ENCODE measurements at regions not wholly inside any gene's neighbourhood (a gene's known extent, or its start where the extent isn't known, plus 50 kb on each side); places are given as distances from the start of the nearest gene placed in this dataset.

- H3K4me3 Mint-ChIP-seq, result no peak overlapping the region
- no peak overlapping the region for H3K27ac Mint-ChIP-seq
- H3K36me3 Mint-ChIP-seq, result no peaks in the 10 kb centered on the region
- H3K9me3 Mint-ChIP-seq (ENCODE audit: low read depth), result no peaks in the 10 kb centered on the region
- peaks cover 11% of the 10 kb centered on the region for H3K27me3 Mint-ChIP-seq
- peaks cover 3% of the 10 kb centered on the region for H3K4me1 Mint-ChIP-seq (ENCODE audit: low read depth)
Observed at GRCh38 chr10:131747251-131747650, 153.6 kb upstream of the PPP2R2D start.

DNA sequence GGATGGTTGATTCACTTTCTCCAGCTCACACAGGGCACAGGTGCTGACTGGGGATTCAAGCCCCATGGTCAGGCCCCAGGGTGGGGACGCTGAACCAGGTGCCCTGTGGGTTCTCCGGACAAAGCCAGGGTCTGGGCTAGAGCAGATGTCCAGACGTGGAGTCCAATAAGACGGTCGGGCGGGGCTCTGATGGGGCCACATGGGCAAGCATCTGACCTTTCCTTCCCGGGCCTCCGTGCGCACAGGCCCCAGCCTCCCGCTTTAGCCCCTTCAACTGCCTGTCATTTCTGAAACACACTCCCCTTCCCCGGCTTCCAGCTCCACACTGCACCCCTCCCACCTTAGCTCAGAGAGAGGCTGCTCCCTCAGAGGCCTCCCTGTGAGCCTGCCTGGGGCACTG lies 153.0 kb upstream of the PPP2R2D start:
- H3K27ac Mint-ChIP-seq, result no peak overlapping the region
- H3K9me3 Mint-ChIP-seq (ENCODE audit: low read depth), result no peaks in the 10 kb centered on the region
- no peak overlapping the region for H3K4me3 Mint-ChIP-seq
- no peaks in the 10 kb centered on the region for H3K36me3 Mint-ChIP-seq
- H3K27me3 Mint-ChIP-seq, result peaks cover 11% of the 10 kb centered on the region
- peaks cover 3% of the 10 kb centered on the region for H3K4me1 Mint-ChIP-seq (ENCODE audit: low read depth)

GRCh38 chr10:131748191-131748590 lies 152.6 kb upstream of the PPP2R2D start:
- H3K27ac Mint-ChIP-seq, result no peak overlapping the region
- H3K27me3 Mint-ChIP-seq, result peaks cover 11% of the 10 kb centered on the region
- no peak overlapping the region for H3K4me3 Mint-ChIP-seq
- H3K9me3 Mint-ChIP-seq (ENCODE audit: low read depth), result no peaks in the 10 kb centered on the region
- peaks cover 3% of the 10 kb centered on the region for H3K4me1 Mint-ChIP-seq (ENCODE audit: low read depth)
- H3K36me3 Mint-ChIP-seq, result no peaks in the 10 kb centered on the region

DNA sequence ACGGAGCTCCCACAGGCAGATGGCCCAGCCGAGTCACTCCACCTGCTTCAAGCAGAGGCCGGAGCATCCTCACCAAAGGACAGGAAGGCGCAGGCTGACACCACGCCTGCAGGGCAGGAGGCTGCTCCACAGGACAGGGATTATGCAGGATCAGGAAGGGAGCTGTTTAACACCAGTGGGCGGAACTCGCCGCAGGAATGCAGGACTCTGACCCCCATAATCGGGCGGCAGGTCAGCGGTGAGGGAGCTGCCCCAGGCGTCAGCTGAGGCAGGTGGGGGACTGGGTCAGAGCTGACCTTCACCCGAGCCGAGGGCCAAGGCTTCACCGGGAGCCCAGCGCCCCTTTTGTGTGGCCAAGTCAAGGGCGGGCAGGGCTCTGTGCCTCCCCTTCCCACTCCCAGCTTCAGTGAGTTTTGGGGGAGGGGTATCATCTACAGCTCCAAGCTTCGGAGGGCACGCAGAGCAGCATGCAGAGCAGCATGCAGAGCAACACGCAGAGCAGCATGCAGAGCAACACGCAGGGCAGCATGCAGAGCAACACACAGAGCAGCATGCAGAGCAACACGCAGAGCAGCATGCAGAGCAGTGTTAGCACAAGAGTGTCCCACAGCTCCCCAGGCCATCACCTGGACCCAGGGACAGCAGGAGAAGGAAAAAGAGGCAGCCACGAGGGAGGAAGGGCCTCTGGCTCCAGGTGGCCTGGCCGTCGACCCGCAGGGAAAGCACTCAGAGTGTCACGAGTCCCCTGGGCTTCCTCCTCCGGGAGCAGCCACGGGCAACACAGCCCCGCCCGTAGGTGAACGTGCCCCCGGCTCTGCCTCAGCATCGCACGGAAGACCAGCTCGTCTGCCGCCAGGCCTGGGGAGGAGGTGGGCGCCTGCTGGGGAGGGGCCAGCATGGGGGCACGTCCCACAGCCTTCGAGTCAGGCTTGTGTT lies 151.7 kb upstream of the PPP2R2D start:
- no peaks in the 10 kb centered on the region for H3K9me3 Mint-ChIP-seq (ENCODE audit: low read depth)
- H3K4me3 Mint-ChIP-seq, result no peak overlapping the region
- peaks cover 2% of the 10 kb centered on the region for H3K4me1 Mint-ChIP-seq (ENCODE audit: low read depth)
- no peaks in the 10 kb centered on the region for H3K36me3 Mint-ChIP-seq
- peaks cover 10% of the 10 kb centered on the region for H3K27me3 Mint-ChIP-seq
- no peak overlapping the region for H3K27ac Mint-ChIP-seq

DNA sequence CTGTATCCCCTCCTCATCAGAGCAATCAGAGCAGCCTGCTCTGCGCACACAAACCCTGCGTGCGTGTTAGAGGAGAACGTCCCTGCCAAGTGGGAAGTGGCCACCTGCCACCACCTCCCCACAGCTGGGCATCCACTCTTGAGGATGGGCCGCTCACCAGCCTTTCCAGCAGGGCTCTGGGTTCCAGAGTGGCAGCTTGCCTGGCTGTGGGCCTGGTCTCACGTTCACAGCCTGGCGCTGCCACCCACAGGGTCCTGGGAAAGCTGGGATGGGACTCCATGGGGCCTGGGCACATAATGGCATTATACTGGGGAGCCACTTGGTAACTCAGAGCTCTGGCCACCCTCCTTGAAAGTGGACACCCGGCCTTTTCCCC lies 151.1 kb upstream of the PPP2R2D start:
- Mint-ChIP-seq H3K4me3 (no peak overlapping the region), H3K27me3 (peaks cover 5% of the 10 kb centered on the region), H3K27ac (no peak overlapping the region), H3K4me1 (ENCODE audit: low read depth) (no peaks in the 10 kb centered on the region), H3K36me3 (no peaks in the 10 kb centered on the region), H3K9me3 (ENCODE audit: low read depth) (no peaks in the 10 kb centered on the region)

- H3K36me3 Mint-ChIP-seq, result no peaks in the 10 kb centered on the region
- no peaks in the 10 kb centered on the region for H3K4me1 Mint-ChIP-seq (ENCODE audit: low read depth)
- H3K27ac Mint-ChIP-seq, result no peak overlapping the region
- H3K27me3 Mint-ChIP-seq, result peaks cover 1% of the 10 kb centered on the region
- H3K9me3 Mint-ChIP-seq (ENCODE audit: low read depth), result no peaks in the 10 kb centered on the region
- no peak overlapping the region for H3K4me3 Mint-ChIP-seq
Observed at GRCh38 chr10:131750171-131750895, 150.5 kb upstream of the PPP2R2D start.

- H3K27me3 Mint-ChIP-seq, result no peaks in the 10 kb centered on the region
- H3K27ac Mint-ChIP-seq, result no peak overlapping the region
- no peak overlapping the region for H3K4me3 Mint-ChIP-seq
- H3K9me3 Mint-ChIP-seq (ENCODE audit: low read depth), result no peaks in the 10 kb centered on the region
- H3K36me3 Mint-ChIP-seq, result no peaks in the 10 kb centered on the region
- H3K4me1 Mint-ChIP-seq (ENCODE audit: low read depth), result no peaks in the 10 kb centered on the region
Observed at GRCh38 chr10:131750973-131751826, 149.6 kb upstream of the PPP2R2D start.

DNA sequence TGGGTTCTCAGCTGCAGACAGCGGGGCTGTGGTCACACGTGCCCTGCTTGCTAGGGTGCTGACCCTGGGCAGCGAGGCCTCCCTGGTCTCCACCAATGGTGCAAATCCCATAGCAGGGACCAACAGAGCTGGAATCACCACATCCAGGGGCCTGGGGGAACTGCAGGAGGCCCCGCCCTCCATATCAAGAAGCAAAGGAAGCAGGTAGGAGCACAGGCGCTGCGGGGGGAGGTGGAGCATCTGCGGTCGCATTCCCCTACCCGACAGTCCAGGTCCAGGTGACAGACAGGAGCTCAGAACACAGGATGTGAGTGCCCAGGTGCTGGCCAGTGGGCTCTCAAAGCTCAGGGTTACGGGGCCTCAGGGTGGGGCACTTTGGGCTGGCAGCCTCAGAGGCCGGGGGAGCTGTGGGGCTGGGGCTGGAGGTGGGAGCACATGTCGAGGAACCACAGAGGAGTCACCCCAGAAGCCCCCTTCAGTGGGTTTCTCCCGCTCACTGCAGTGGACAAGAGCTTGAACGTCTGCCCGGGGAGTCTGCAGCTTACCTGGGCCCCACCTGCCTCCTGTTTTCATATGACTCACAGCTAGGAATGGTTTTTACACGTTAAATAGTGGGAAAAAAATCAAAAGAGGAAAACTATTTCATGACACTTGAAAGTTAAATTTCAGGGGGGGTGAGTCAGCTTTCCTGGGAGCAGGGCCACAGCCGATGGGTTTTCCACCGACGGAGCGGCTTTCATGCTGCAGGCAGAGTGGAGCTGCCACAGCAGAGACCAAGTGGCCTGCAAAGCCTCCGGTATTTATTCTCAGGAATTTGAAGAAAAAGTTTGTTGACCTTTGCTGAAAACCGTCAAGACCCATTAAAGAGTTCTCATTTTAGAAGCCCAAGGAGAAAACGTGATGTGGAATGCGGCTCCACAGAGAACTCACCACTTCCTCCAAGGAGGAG lies 148.7 kb upstream of the PPP2R2D start:
- Mint-ChIP-seq H3K9me3 (ENCODE audit: low read depth) (no peaks in the 10 kb centered on the region), H3K27ac (no peak overlapping the region), H3K4me3 (no peak overlapping the region), H3K36me3 (no peaks in the 10 kb centered on the region), H3K27me3 (no peaks in the 10 kb centered on the region), H3K4me1 (ENCODE audit: low read depth) (no peaks in the 10 kb centered on the region)

GRCh38 chr10:131753336-131753735 lies 147.5 kb upstream of the PPP2R2D start:
- Mint-ChIP-seq H3K27me3 (no peaks in the 10 kb centered on the region), H3K4me1 (ENCODE audit: low read depth) (no peaks in the 10 kb centered on the region), H3K4me3 (no peak overlapping the region), H3K27ac (no peak overlapping the region), H3K36me3 (no peaks in the 10 kb centered on the region), H3K9me3 (ENCODE audit: low read depth) (no peaks in the 10 kb centered on the region)

DNA sequence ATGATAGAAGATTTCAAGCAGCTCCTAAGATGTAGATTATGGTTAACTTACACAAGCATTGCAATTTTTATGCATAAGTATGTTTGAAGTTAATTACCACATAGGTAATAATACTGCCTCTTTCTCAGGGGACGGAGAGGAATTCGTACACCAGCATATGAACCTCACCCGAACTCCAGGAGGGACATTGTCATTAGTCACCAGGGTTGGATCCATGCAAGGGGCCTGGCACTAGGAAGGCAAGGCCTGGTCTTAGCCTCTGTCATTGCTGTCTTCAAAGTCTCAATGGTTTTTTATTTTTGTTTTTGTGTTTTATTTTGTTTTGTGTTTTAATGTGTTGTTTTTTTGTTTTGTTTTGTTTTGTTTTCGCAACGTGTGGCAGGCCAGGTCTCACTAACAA lies 145.6 kb upstream of the PPP2R2D start:
- no peak overlapping the region for H3K4me3 Mint-ChIP-seq
- H3K27ac Mint-ChIP-seq, result no peak overlapping the region
- H3K4me1 Mint-ChIP-seq (ENCODE audit: low read depth), result no peaks in the 10 kb centered on the region
- no peaks in the 10 kb centered on the region for H3K27me3 Mint-ChIP-seq
- H3K9me3 Mint-ChIP-seq (ENCODE audit: low read depth), result no peaks in the 10 kb centered on the region
- no peaks in the 10 kb centered on the region for H3K36me3 Mint-ChIP-seq

GRCh38 chr10:131757285-131758058 lies 143.3 kb upstream of the PPP2R2D start:
- Mint-ChIP-seq H3K9me3 (ENCODE audit: low read depth) (no peaks in the 10 kb centered on the region), H3K4me3 (no peak overlapping the region), H3K4me1 (ENCODE audit: low read depth) (no peaks in the 10 kb centered on the region), H3K27me3 (peaks cover 5% of the 10 kb centered on the region), H3K27ac (no peak overlapping the region), H3K36me3 (no peaks in the 10 kb centered on the region)

GRCh38 chr10:131758062-131758938 lies 142.5 kb upstream of the PPP2R2D start:
- H3K27me3 Mint-ChIP-seq, result peaks cover 5% of the 10 kb centered on the region
- H3K36me3 Mint-ChIP-seq, result no peaks in the 10 kb centered on the region
- H3K27ac Mint-ChIP-seq, result no peak overlapping the region
- no peak overlapping the region for H3K4me3 Mint-ChIP-seq
- no peaks in the 10 kb centered on the region for H3K9me3 Mint-ChIP-seq (ENCODE audit: low read depth)
- H3K4me1 Mint-ChIP-seq (ENCODE audit: low read depth), result no peaks in the 10 kb centered on the region

DNA sequence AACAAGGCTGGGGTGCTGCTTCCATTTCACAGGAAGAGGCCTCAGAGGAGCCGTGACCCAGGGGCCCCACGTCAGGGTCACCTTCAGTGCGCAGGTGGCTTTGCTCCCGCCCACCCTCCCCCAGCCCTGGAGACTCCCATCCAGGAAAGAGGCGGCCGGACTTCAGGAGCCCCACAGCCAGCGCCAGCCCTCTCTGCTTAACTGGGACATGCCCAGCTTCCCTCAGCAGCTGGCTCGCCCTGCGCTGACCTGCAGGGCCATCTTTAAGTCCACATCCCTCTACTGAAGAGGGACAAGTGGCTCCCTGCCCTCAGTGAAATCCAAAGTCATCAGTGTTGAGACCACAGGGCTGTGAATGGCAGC lies 141.9 kb upstream of the PPP2R2D start:
- Mint-ChIP-seq H3K27ac (no peak overlapping the region), H3K27me3 (peaks cover 5% of the 10 kb centered on the region)

More for the DNA sequence above, 141.9 kb upstream of the PPP2R2D start:
- H3K36me3 Mint-ChIP-seq, result no peaks in the 10 kb centered on the region
- no peaks in the 10 kb centered on the region for H3K9me3 Mint-ChIP-seq (ENCODE audit: low read depth)
- no peaks in the 10 kb centered on the region for H3K4me1 Mint-ChIP-seq (ENCODE audit: low read depth)
- H3K4me3 Mint-ChIP-seq, result no peak overlapping the region

Data from activated naive CD8-positive, alpha-beta T cell (primary cell).